B cell (primary cell): ENCODE measurements at regions not wholly inside any gene's neighbourhood (a gene's known extent, or its start where the extent isn't known, plus 50 kb on each side); places are given as distances from the start of the nearest gene placed in this dataset.
"Not testable (repeated sequence)": the region's sequence is repeated elsewhere in the genome, so short reads cannot be mapped to it uniquely, and the experiment has no call there.

Source experiments
- CTCF ChIP-seq: fragments of 200-600 bp; IDR thresholded peaks from one replicate; pipeline ENCODE4 v1.8.0; 2022; ENCODE audit warnings: antibody characterized with exemption, mild to moderate bottlenecking
- EZH2 ChIP-seq: IDR thresholded peaks from 2 replicates; pipeline ENCODE4 v1.6.1; 2012; ENCODE audit warnings: borderline replicate concordance, low read depth, mild to moderate bottlenecking, moderate library complexity, low read length; ENCODE audit not compliant: insufficient read depth, poor library complexity, severe bottlenecking

- not testable (repeated sequence) for TF ChIP-seq EZH2, CTCF
Observed at GRCh38 chr2:88978011-88978410, 286.5 kb downstream of the RPIA start.
